SU-DHL-6 (cell line): ENCODE measurements at regions not wholly inside any gene's neighbourhood (a gene's known extent, or its start where the extent isn't known, plus 50 kb on each side); places are given as distances from the start of the nearest gene placed in this dataset.

Experiments
- H2AFZ ChIP-seq: fragments of 200-600 bp; sonication (generic); 2 replicates; pipeline ENCODE4 v1.6.1; 2014; ENCODE audit warnings: low read depth, mild to moderate bottlenecking, moderate library complexity, mixed read lengths, antibody characterized with exemption, low read length; ENCODE audit not compliant: severe bottlenecking
- H3F3A ChIP-seq: fragments of 200-600 bp; shearing (Covaris generic); 2 replicates; pipeline ENCODE4 v1.6.0; 2016; ENCODE audit warnings: antibody characterized with exemption, mild to moderate bottlenecking; ENCODE audit not compliant: insufficient read depth
- H3K27ac ChIP-seq: fragments of 200-600 bp; sonication (generic); 2 replicates; pipeline ENCODE4 v1.5.1; 2016; ENCODE audit warnings: low read depth, mild to moderate bottlenecking, low read length, moderate library complexity, mixed read lengths
- H3K27me3 ChIP-seq: fragments of 200-600 bp; sonication (generic), shearing (Covaris generic); 2 replicates; pipeline ENCODE4 v1.6.0; 2014; ENCODE audit warnings: mild to moderate bottlenecking, low read length
- H3K36me3 ChIP-seq: fragments of 200-600 bp; sonication (generic); 2 replicates; pipeline ENCODE4 v1.6.1; 2014; ENCODE audit warnings: mild to moderate bottlenecking, low read length, mixed read lengths
- H3K4me2 ChIP-seq: fragments of 300-600, 200-600 bp; shearing (Covaris generic), sonication (generic); 2 replicates; pipeline ENCODE4 v1.6.0; 2014; ENCODE audit warnings: low read length, low read depth, mild to moderate bottlenecking; ENCODE audit not compliant: poor library complexity, severe bottlenecking
- H3K4me3 ChIP-seq: fragments of 200-600 bp; sonication (generic); 2 replicates; pipeline ENCODE4 v1.5.1; 2014; ENCODE audit warnings: antibody characterized with exemption, low read length, mild to moderate bottlenecking, mixed read lengths; ENCODE audit not compliant: insufficient read depth, poor library complexity, severe bottlenecking
- H3K79me2 ChIP-seq: fragments of 200-600 bp; sonication (generic); 2 replicates; pipeline ENCODE4 v1.6.1; 2014; ENCODE audit warnings: mild to moderate bottlenecking, low read length, moderate library complexity; ENCODE audit not compliant: insufficient read depth
- H3K9ac ChIP-seq: fragments of 200-600 bp; sonication (generic); 2 replicates; pipeline ENCODE4 v1.7.0; 2014; ENCODE audit warnings: mild to moderate bottlenecking, low read length
- H3K9me2 ChIP-seq: fragments of 200-600 bp; sonication (generic); replicated peaks from 2 replicates; pipeline ENCODE4 v1.6.1; 2014; ENCODE audit warnings: low read length; ENCODE audit not compliant: insufficient read depth
- H3K9me3 ChIP-seq: fragments of 200-600 bp; sonication (generic); 2 replicates; pipeline ENCODE4 v1.6.1; 2014; ENCODE audit warnings: low read length, mixed read lengths; ENCODE audit not compliant: insufficient read depth
- H4K20me1 ChIP-seq: fragments of 200-600 bp; sonication (generic); 2 replicates; pipeline ENCODE4 v1.6.1; 2014; ENCODE audit warnings: low read depth, mild to moderate bottlenecking, antibody characterized with exemption, low read length, moderate library complexity, mixed read lengths
- EZH2phosphoT487 ChIP-seq: fragments of 200-600 bp; sonication (generic), shearing (Covaris generic); conservative IDR thresholded peaks from 2 replicates; pipeline ENCODE4 v1.6.1; 2018; ENCODE audit warnings: mild to moderate bottlenecking, antibody characterized with exemption, low read length, moderate library complexity, mixed read lengths
- TF ChIP-seq, protein P1 (sequence below): fragments of 200-600 bp; sonication (generic); IDR thresholded peaks from one replicate; pipeline ENCODE4 v1.5.1; 2017; ENCODE audit warnings: antibody characterized with exemption, mild to moderate bottlenecking, low read length, moderate library complexity; ENCODE audit not compliant: insufficient read depth, poor library complexity, severe bottlenecking

- Histone ChIP-seq H3F3A (no peaks in the 10 kb centered on the region), H4K20me1 (no peaks in the 10 kb centered on the region), H3K36me3 (no peaks in the 10 kb centered on the region), H3K9ac (no peak overlapping the region), H3K27ac (no peak overlapping the region), H3K27me3 (no peaks in the 10 kb centered on the region), H3K9me2 (no peaks in the 10 kb centered on the region), H3K4me2 (no peak overlapping the region), H3K79me2 (no peaks in the 10 kb centered on the region), H3K9me3 (no peaks in the 10 kb centered on the region), H2AFZ (no peak overlapping the region), H3K4me3 (no peak overlapping the region)
- no peak for TF ChIP-seq EZH2phosphoT487
- TF ChIP-seq, protein P1, sequence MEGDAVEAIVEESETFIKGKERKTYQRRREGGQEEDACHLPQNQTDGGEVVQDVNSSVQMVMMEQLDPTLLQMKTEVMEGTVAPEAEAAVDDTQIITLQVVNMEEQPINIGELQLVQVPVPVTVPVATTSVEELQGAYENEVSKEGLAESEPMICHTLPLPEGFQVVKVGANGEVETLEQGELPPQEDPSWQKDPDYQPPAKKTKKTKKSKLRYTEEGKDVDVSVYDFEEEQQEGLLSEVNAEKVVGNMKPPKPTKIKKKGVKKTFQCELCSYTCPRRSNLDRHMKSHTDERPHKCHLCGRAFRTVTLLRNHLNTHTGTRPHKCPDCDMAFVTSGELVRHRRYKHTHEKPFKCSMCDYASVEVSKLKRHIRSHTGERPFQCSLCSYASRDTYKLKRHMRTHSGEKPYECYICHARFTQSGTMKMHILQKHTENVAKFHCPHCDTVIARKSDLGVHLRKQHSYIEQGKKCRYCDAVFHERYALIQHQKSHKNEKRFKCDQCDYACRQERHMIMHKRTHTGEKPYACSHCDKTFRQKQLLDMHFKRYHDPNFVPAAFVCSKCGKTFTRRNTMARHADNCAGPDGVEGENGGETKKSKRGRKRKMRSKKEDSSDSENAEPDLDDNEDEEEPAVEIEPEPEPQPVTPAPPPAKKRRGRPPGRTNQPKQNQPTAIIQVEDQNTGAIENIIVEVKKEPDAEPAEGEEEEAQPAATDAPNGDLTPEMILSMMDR = no peak
Observed at GRCh38 chr9:32289756-32290155, 94.7 kb upstream of the ACO1 start.

DNA sequence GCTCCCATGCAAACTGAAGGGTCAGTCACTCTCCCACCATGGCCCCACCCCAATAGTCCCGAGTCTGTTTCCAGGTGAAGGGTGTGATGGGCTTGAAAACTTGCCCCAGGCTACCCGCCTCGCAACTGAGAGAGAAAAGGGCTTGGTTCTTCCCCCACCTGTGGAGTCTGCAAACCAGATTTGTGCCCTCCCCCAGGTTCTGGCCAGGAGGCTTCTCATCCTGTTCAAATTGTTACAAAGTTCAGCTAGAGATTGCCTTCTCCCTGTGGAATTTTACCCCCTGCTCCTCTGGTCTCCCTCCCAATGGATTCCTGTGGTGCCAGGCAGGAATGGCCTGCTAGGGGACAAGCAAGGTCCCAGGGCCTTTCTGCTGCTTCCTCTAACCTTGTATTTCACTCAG lies 93.1 kb upstream of the ACO1 start:
- Histone ChIP-seq H4K20me1 (no peaks in the 10 kb centered on the region), H3K4me3 (no peak overlapping the region), H3K9ac (no peak overlapping the region), H3F3A (no peaks in the 10 kb centered on the region), H2AFZ (no peak overlapping the region), H3K79me2 (no peaks in the 10 kb centered on the region), H3K9me2 (no peaks in the 10 kb centered on the region), H3K9me3 (no peaks in the 10 kb centered on the region), H3K27me3 (no peaks in the 10 kb centered on the region), H3K27ac (no peak overlapping the region), H3K4me2 (no peak overlapping the region), H3K36me3 (no peaks in the 10 kb centered on the region)
- TF ChIP-seq EZH2phosphoT487 = no peak
- TF ChIP-seq, protein P1 = no peak

GRCh38 chr9:32292611-32293010 lies 91.8 kb upstream of the ACO1 start:
- H3K9me2 ChIP-seq = no peaks in the 10 kb centered on the region
- TF ChIP-seq EZH2phosphoT487 = no peak
- TF ChIP-seq, protein P1 = no peak
- no peak overlapping the region for H3K4me3 ChIP-seq
- H3K79me2 ChIP-seq = no peaks in the 10 kb centered on the region
- no peaks in the 10 kb centered on the region for H4K20me1 ChIP-seq
- H3K9me3 ChIP-seq = no peaks in the 10 kb centered on the region
- no peaks in the 10 kb centered on the region for H3F3A ChIP-seq
- H2AFZ ChIP-seq = no peak overlapping the region
- no peak overlapping the region for H3K9ac ChIP-seq
- H3K27me3 ChIP-seq = no peaks in the 10 kb centered on the region
- H3K36me3 ChIP-seq = no peaks in the 10 kb centered on the region
- no peak overlapping the region for H3K27ac ChIP-seq
- no peak overlapping the region for H3K4me2 ChIP-seq

GRCh38 chr9:32293091-32293490 lies 91.4 kb upstream of the ACO1 start:
- no peaks in the 10 kb centered on the region for H3F3A ChIP-seq
- no peaks in the 10 kb centered on the region for H3K36me3 ChIP-seq
- no peak overlapping the region for H3K27ac ChIP-seq
- no peaks in the 10 kb centered on the region for H3K79me2 ChIP-seq
- no peaks in the 10 kb centered on the region for H3K9me2 ChIP-seq
- no peak overlapping the region for H3K4me3 ChIP-seq
- no peaks in the 10 kb centered on the region for H3K9me3 ChIP-seq
- TF ChIP-seq EZH2phosphoT487 = no peak
- TF ChIP-seq, protein P1 = no peak
- H3K27me3 ChIP-seq = no peaks in the 10 kb centered on the region
- H2AFZ ChIP-seq = no peak overlapping the region
- H3K9ac ChIP-seq = no peak overlapping the region
- H3K4me2 ChIP-seq = no peak overlapping the region
- no peaks in the 10 kb centered on the region for H4K20me1 ChIP-seq
